GM12874 (cell line): ENCODE measurements at regions not wholly inside any gene's neighbourhood (a gene's known extent, or its start where the extent isn't known, plus 50 kb on each side); places are given as distances from the start of the nearest gene placed in this dataset.

Source experiments
- CTCF ChIP-seq: IDR thresholded peaks from 2 replicates; pipeline ENCODE4 v1.5.1; 2011; ENCODE audit warnings: low read depth, mild to moderate bottlenecking, control low read depth, low read length, moderate library complexity; ENCODE audit not compliant: insufficient read depth

GRCh38 chr2:176493909-176494308, 224.7 kb downstream of the MTX2 start:
- TF ChIP-seq CTCF = no peak

DNA sequence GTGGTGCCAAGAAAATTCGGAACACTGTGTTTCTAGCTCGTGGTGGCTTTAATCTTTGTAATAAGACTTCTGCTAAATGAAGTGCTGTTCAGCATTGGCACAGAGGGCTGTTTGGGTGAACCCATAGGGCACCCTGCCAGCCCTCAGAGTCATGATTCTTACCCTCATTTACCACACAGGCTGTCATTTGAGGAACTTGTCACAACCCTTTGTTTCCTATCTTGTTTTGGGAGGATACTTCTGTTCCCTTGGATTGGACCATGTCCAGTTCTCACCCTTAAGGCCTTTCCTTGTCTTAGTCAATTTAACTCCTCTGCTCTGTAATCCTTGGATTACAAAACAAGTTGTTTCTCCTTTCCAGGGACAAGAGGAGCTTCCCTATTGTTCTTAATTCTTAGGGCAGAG, 225.7 kb downstream of the MTX2 start:
- no peak for TF ChIP-seq CTCF

DNA sequence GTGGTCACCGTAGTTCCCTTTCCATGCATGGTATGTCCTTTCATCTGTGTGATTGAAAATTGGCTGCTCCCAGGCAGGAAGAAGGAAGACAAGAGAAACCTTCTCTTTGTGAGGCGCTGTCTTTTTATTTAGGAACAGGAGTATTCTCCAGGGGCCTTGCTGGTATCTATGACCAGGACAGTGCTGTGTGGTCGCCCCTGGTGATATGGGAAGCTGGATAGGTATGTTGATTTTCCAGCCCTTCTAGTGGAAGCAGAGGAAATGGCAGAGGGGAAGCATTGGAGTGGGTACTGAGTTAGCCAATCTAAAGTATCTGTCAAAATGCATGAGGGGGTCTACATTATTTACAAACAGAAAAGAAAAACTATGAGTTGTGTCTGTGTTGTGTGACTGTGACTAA, 226.6 kb downstream of the MTX2 start:
- no peak for TF ChIP-seq CTCF

DNA sequence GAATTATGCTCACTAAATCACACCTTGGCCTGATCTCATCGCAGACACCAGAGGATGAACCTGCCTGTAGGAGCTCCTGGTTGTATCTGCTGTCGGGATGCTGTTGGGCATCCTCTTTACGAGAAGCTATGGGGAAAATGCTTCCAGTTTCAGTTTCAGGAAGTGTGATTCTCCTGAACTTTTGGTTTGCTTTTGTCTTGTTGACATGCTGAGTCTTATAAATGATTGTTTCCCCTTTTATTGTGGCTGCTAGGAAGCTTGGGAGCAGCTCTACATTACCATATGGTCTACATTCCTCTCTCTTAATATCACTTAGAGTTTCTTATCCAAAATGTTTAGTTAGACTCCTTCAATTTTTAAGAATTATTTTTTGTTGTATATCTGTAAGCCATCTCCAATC, 227.5 kb downstream of the MTX2 start:
- no peak for TF ChIP-seq CTCF

- TF ChIP-seq CTCF = no peak
These were observed 231.7 kb downstream of the MTX2 start for GRCh38 chr2:176500901-176501300.

DNA sequence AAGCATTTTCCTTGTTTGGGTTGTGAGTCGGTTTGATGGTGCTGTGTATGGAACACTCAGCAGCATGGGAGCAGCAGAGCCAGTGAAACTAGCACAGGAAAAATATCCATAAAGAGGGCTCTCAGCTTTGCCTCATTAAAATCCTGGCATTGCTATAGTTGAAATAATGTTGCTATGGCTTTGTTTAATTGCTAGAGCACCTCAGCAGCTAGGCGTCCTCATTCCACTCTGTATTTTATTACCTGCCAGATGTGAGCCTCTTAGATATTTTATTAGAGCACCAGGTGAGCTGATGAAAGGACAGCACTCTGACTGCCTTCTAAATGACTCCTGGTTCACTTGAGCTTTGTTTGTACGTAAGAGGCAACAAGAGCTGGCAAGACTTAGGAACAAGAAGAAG, 232.4 kb downstream of the MTX2 start:
- no peak for TF ChIP-seq CTCF

- no peak for TF ChIP-seq CTCF
These were observed 233.4 kb downstream of the MTX2 start for GRCh38 chr2:176502619-176503018.

DNA sequence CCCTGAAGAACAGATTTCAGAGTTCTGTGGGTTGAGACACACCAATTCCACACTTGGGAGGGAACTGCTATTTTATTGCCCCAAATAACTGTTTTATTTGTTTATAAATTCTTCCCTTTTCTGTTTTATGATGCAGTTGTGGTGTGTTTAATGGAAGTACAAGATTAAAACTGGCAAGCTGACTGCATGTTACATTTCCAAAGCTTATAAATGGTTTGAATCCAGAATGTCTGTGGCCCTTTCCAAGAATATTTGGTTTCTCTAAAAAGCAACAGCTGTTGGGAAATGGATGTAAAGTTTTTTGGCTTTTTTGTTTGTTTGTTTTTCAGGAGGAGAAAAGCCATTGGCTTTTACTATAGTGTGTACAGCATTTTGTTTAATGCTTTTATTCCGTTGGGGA, 234.5 kb downstream of the MTX2 start:
- TF ChIP-seq CTCF = no peak
